ENCODE measurements at regions not wholly inside any gene's neighbourhood (a gene's known extent, or its start where the extent isn't known, plus 50 kb on each side); places are given as distances from the start of the nearest gene placed in this dataset.

DNA sequence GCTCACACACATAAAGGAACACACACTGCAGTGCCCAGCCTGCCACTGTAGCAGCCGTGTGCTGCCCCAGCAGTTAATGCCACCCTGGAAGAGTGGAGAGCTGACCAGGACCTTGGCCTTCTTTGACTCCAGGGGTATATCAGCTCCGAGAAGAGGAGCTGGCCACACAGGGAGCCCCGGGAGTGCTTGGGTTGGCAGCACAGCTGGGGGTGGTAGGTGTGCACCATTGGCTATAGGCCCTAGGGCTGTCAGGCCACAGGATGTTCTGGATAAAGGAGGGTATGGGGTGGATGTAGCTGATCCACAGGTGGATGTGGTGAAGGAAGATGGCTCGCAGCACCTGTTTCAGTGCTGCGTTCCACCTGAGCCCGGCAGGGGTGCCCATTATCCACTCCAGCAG lies 640.5 kb downstream of the PLPP3 start:
- Histone ChIP-seq H3K36me3 (replicated peaks in 1 of 2; ENCODE audit: insufficient read depth in 1 of 2, low read depth in 2 of 2) (no peaks in the 10 kb centered on the region), H3K4me3 (no peak overlapping the region), H3K9me3 (no peaks in the 10 kb centered on the region), H3K27ac (no peak overlapping the region), H3K27me3 (no peaks in the 10 kb centered on the region), H3K4me1 (no peaks in the 10 kb centered on the region)
- ATAC-seq (no peak), DNase-seq (no peak)
- intact Hi-C loops (cut with DNase I), result no loop called here
- TF ChIP-seq POLR2A (IDR thresholded peaks at IDR 0.05), result no peak
- 87 to 92% methylated on average over 6 of the region's 6 CpGs for WGBS, 2 donors

DNA sequence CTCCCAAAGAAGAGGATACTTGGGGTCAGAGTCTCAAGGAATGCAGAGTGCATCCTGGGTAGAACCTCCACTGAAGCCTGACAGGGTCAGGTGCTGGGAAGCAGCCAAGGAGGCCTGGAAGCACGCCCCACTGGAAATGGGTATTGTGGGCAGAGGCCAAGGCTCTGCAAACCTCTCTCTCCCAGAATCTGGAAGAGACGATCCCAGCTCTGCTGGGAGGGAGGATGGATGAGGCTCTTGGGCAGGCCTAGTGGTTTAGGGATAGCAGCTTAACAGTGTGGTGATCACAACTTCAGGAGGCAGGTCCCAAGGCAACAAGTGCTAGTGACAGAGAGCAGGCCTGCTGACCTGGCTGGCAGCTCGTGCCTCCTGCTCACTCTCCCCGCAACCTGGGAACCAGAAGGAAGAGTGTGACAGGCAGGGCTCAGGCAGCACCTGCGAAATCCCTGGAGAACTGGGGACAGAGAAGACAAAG lies 641.0 kb downstream of the PLPP3 start:
- WGBS, 2 donors, result 86 to 89% methylated on average over 5 of the region's 5 CpGs
- no peak overlapping the region for H3K4me3 ChIP-seq
- no peak overlapping the region for H3K27ac ChIP-seq
- H3K36me3 ChIP-seq (replicated peaks in 1 of 2; ENCODE audit: insufficient read depth in 1 of 2, low read depth in 2 of 2), result no peaks in the 10 kb centered on the region
- intact Hi-C loops (cut with DNase I), result no loop called here
- no peaks in the 10 kb centered on the region for H3K4me1 ChIP-seq
- no peaks in the 10 kb centered on the region for H3K9me3 ChIP-seq
- TF ChIP-seq POLR2A (IDR thresholded peaks at IDR 0.05), result no peak
- TF ChIP-seq, protein P1, sequence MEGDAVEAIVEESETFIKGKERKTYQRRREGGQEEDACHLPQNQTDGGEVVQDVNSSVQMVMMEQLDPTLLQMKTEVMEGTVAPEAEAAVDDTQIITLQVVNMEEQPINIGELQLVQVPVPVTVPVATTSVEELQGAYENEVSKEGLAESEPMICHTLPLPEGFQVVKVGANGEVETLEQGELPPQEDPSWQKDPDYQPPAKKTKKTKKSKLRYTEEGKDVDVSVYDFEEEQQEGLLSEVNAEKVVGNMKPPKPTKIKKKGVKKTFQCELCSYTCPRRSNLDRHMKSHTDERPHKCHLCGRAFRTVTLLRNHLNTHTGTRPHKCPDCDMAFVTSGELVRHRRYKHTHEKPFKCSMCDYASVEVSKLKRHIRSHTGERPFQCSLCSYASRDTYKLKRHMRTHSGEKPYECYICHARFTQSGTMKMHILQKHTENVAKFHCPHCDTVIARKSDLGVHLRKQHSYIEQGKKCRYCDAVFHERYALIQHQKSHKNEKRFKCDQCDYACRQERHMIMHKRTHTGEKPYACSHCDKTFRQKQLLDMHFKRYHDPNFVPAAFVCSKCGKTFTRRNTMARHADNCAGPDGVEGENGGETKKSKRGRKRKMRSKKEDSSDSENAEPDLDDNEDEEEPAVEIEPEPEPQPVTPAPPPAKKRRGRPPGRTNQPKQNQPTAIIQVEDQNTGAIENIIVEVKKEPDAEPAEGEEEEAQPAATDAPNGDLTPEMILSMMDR (IDR thresholded peaks at IDR 0.05), result no peak
- DNase-seq (no peak), ATAC-seq (no peak)
- no peaks in the 10 kb centered on the region for H3K27me3 ChIP-seq

DNA sequence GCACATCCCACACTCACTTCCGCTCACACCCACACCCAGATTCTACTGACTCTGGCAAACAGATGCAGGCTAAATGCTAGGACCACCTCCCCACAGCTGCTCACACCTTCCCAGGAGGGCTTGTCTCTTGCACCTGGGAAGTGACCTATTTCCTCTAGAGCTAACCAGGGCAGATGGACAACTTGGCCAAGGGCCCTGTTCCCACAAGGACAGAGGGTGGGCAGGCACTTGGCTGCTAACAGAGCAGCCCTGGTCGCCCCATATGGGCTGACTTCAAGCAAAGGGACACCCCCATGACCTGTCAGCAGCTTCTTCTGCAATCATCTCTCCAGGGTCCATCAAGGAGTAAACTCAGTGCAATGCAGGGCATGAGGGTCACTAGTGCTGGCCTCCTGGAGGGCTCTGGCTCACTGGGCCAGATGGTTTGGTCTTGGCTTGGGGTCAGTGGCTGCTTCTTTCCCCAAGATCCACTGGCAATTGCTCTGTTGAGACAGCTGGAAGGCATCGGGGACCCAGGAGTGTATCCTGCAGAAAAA lies 641.5 kb downstream of the PLPP3 start:
- Histone ChIP-seq H3K36me3 (replicated peaks in 1 of 2; ENCODE audit: insufficient read depth in 1 of 2, low read depth in 2 of 2) (no peaks in the 10 kb centered on the region), H3K27ac (no peak overlapping the region), H3K27me3 (no peaks in the 10 kb centered on the region), H3K4me1 (no peaks in the 10 kb centered on the region), H3K4me3 (no peak overlapping the region), H3K9me3 (no peaks in the 10 kb centered on the region)
- DNase-seq, result no peak
- TF ChIP-seq, protein P1 (IDR thresholded peaks at IDR 0.05), result no peak
- TF ChIP-seq POLR2A (IDR thresholded peaks at IDR 0.05), result no peak
- no peak for ATAC-seq
- intact Hi-C loops (cut with DNase I), result no loop called here
- 86 to 91% methylated on average over 2 to 3 of the region's 3 CpGs for WGBS, 2 donors

DNA sequence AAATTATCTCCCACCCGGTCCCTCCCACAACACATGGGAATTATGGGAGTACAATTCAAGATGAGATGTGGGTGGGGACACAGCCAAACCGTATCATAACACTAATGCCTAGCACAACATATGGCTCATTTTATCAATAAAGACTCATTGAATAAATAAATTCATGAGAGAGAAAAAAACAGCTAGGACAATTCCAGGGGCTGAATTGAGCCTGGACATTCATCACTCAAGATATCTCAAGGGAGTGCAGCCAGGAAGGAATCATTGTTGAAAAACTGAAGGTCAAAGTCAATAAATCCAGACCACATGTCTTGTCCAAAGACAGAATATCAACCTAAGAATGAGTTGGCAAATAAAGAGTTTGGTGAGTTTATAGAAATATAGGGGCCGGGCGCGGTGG lies 644.1 kb downstream of the PLPP3 start:
- Histone ChIP-seq H3K27ac (no peak overlapping the region), H3K27me3 (no peaks in the 10 kb centered on the region), H3K4me3 (no peak overlapping the region), H3K36me3 (replicated peaks in 1 of 2; ENCODE audit: insufficient read depth in 1 of 2, low read depth in 2 of 2) (no peaks in the 10 kb centered on the region), H3K9me3 (no peaks in the 10 kb centered on the region), H3K4me1 (no peaks in the 10 kb centered on the region)
- ATAC-seq (no peak), DNase-seq (no peak)
- TF ChIP-seq POLR2A (IDR thresholded peaks at IDR 0.05), result no peak
- TF ChIP-seq, protein P1 (IDR thresholded peaks at IDR 0.05), result no peak
- intact Hi-C loops (cut with DNase I), result no loop called here
- WGBS, 2 donors, result 53 to 65% methylated on average over 2 to 3 of the region's 5 CpGs

DNA sequence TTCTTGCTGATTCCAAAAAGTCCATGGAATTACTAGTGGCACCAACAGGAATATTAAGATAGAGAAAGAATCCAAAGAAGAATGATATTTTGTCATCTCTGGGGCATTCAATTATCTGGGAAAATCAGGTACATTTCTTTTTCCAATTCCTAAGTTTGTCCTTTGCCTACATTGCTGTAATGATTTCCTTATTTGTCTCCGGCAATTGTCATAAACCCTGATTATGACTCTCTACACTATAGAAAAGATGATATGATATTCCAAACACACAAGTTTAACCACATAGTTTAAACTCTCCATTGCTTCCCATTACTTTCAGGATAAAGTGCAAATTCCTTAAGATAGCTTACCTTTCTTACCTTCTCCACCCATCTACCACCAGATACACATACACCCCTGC lies 647.0 kb downstream of the PLPP3 start:
- WGBS, 2 donors, result 91 to 100% methylated on average over 1 of the region's 1 CpG
- no peak for ATAC-seq
- Histone ChIP-seq H3K36me3 (replicated peaks in 1 of 2; ENCODE audit: insufficient read depth in 1 of 2, low read depth in 2 of 2) (no peaks in the 10 kb centered on the region), H3K27me3 (no peaks in the 10 kb centered on the region), H3K4me1 (no peaks in the 10 kb centered on the region), H3K27ac (no peak overlapping the region), H3K9me3 (no peaks in the 10 kb centered on the region), H3K4me3 (no peak overlapping the region)
- TF ChIP-seq, protein P1 (IDR thresholded peaks at IDR 0.05), result no peak
- no peak for TF ChIP-seq POLR2A (IDR thresholded peaks at IDR 0.05)
- intact Hi-C loops (cut with DNase I), result no loop called here
- DNase-seq, result no peak
